ENCODE measurements at regions not wholly inside any gene's neighbourhood (a gene's known extent, or its start where the extent isn't known, plus 50 kb on each side); places are given as distances from the start of the nearest gene placed in this dataset.
"Not testable (repeated sequence)": the region's sequence is repeated elsewhere in the genome, so short reads cannot be mapped to it uniquely, and the experiment has no call there.

DNA sequence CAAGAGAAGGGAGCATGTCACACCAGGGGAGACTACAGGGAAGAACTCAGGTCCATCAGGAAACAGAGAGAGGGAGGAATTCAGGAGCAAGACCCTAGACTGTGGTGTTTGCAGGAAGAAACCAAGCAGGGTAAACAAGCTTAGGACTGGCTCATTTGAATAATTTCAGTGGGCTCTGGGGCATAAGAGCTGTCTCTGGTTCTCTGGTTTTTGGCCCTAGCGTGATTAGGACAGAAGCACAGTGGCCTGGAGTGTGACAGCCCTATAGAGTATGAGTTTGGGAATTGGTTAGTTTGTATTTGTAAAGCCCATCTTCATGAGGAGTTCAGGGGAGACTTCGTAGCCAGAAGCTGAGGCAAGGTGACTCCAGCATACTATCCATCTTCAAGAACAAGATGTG is 504.4 kb upstream of the TPTE start:
- BruUV-seq (replicated peaks); intact Hi-C loops (cut with micrococcal nuclease); H3K9ac ChIP-seq (ENCODE audit: low read length); H3K9me3 ChIP-seq (ENCODE audit: control insufficient read depth in 1 of 2, insufficient read depth in 1 of 2, low read depth in 1 of 2, low read length in 2 of 2); H3K9me2 ChIP-seq (ENCODE audit: insufficient read depth); ATAC-seq; CTCF ChIA-PET; RAD21 ChIA-PET (ENCODE audit: low non-redundant PET in 1 of 2, low total read pairs in 2 of 2, uncharacterized antibody in 2 of 2, unreplicated experiment in 2 of 2); H3K4me2 ChIP-seq (ENCODE audit: low read length); H3K4me1 ChIP-seq (ENCODE audit: control insufficient read depth in 1 of 2, insufficient read depth in 2 of 2, low read length in 2 of 2); H2AFZ ChIP-seq (ENCODE audit: low read depth, low read length, poor library complexity, severe bottlenecking); H3K27ac ChIP-seq (ENCODE audit: low read depth, low read length); H3K36me3 ChIP-seq (ENCODE audit: control insufficient read depth in 1 of 2, insufficient read depth in 2 of 2, low read length in 2 of 2); H4K20me1 ChIP-seq (ENCODE audit: insufficient read depth); H3K79me2 ChIP-seq (ENCODE audit: insufficient read depth, low read length); POLR2A ChIA-PET; H3K27me3 ChIP-seq (ENCODE audit: insufficient read depth, low read length); H3K4me3 ChIP-seq (replicated peaks in 1 of 2; ENCODE audit: low read depth in 1 of 2, low read length in 2 of 2); DNase-seq (ENCODE audit: low read depth, low spot score): not testable (repeated sequence)

DNA sequence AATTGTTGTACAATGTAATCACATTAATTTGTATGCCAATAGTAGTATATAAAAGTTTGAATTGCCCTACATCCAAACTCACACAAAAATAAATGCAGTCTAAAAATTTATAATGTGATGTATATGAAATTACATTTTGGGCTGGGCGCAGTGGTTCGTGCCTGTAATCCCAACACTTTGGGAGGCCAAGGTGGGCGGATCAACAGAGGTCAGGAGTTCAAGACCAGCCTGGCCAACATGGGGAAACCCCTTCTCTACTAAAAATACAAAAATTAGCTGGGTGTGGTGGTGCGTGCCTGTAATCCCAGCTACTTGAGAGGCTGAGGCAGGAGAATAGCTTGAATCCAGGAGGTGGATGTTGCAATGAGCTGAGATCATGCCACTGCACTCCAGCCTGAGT is 503.6 kb upstream of the TPTE start:
- intact Hi-C loops (cut with micrococcal nuclease); H3K36me3 ChIP-seq (ENCODE audit: control insufficient read depth in 1 of 2, insufficient read depth in 2 of 2, low read length in 2 of 2); POLR2A ChIA-PET; BruUV-seq (replicated peaks); DNase-seq (ENCODE audit: low read depth, low spot score); H4K20me1 ChIP-seq (ENCODE audit: insufficient read depth); H3K4me2 ChIP-seq (ENCODE audit: low read length); H3K79me2 ChIP-seq (ENCODE audit: insufficient read depth, low read length); RAD21 ChIA-PET (ENCODE audit: low non-redundant PET in 1 of 2, low total read pairs in 2 of 2, uncharacterized antibody in 2 of 2, unreplicated experiment in 2 of 2); H3K9me2 ChIP-seq (ENCODE audit: insufficient read depth); H3K27me3 ChIP-seq (ENCODE audit: insufficient read depth, low read length); CTCF ChIA-PET; H3K27ac ChIP-seq (ENCODE audit: low read depth, low read length); H3K4me1 ChIP-seq (ENCODE audit: control insufficient read depth in 1 of 2, insufficient read depth in 2 of 2, low read length in 2 of 2); H3K9me3 ChIP-seq (ENCODE audit: control insufficient read depth in 1 of 2, insufficient read depth in 1 of 2, low read depth in 1 of 2, low read length in 2 of 2); ATAC-seq; H3K4me3 ChIP-seq (replicated peaks in 1 of 2; ENCODE audit: low read depth in 1 of 2, low read length in 2 of 2); H2AFZ ChIP-seq (ENCODE audit: low read depth, low read length, poor library complexity, severe bottlenecking); H3K9ac ChIP-seq (ENCODE audit: low read length): not testable (repeated sequence)

DNA sequence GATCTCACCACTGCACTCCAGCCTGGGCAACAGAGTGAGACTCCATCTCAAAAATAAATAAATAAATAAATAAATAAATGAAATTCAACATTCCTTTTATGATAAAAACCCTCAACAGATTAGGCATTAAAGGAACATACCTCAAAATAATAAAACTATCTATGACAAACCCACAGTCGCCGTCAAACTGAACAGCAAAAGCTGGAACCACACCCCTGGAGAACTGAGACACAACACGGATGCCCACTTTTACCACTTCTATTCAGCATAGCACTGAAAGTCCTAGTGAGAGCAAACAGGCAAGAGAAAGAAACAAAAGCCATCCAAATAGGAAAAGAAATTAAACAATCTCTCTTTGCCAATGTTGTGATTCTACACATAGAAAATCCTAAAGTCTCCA is 499.9 kb upstream of the TPTE start:
- ATAC-seq; H3K9me3 ChIP-seq (ENCODE audit: control insufficient read depth in 1 of 2, insufficient read depth in 1 of 2, low read depth in 1 of 2, low read length in 2 of 2); H3K4me3 ChIP-seq (replicated peaks in 1 of 2; ENCODE audit: low read depth in 1 of 2, low read length in 2 of 2); H4K20me1 ChIP-seq (ENCODE audit: insufficient read depth); H3K9me2 ChIP-seq (ENCODE audit: insufficient read depth); POLR2A ChIA-PET; H3K9ac ChIP-seq (ENCODE audit: low read length); RAD21 ChIA-PET (ENCODE audit: low non-redundant PET in 1 of 2, low total read pairs in 2 of 2, uncharacterized antibody in 2 of 2, unreplicated experiment in 2 of 2); H3K4me1 ChIP-seq (ENCODE audit: control insufficient read depth in 1 of 2, insufficient read depth in 2 of 2, low read length in 2 of 2); CTCF ChIA-PET; H3K4me2 ChIP-seq (ENCODE audit: low read length); H2AFZ ChIP-seq (ENCODE audit: low read depth, low read length, poor library complexity, severe bottlenecking); BruUV-seq (replicated peaks); DNase-seq (ENCODE audit: low read depth, low spot score); intact Hi-C loops (cut with micrococcal nuclease); H3K27me3 ChIP-seq (ENCODE audit: insufficient read depth, low read length); H3K79me2 ChIP-seq (ENCODE audit: insufficient read depth, low read length); H3K27ac ChIP-seq (ENCODE audit: low read depth, low read length); H3K36me3 ChIP-seq (ENCODE audit: control insufficient read depth in 1 of 2, insufficient read depth in 2 of 2, low read length in 2 of 2): not testable (repeated sequence)

DNA sequence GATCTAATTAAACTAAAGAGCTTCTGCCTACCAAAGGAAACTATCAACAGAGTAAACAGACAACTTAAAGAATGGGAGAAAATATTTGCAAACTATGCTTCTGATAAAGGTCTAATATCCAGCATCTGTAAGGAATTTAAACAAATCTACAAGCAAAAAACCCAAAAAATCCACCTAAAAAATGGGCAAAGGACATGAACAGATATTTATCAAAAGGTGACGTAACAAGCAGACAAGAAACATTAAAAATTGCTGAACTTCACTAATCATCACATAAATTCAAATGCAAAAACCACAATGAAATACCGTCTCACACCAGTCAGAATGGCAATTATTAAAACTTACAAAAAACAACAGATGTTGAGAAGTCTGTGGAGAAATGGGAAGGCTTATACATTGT is 498.6 kb upstream of the TPTE start:
- ATAC-seq; CTCF ChIA-PET; H3K9me3 ChIP-seq (ENCODE audit: control insufficient read depth in 1 of 2, insufficient read depth in 1 of 2, low read depth in 1 of 2, low read length in 2 of 2); H2AFZ ChIP-seq (ENCODE audit: low read depth, low read length, poor library complexity, severe bottlenecking); H3K4me2 ChIP-seq (ENCODE audit: low read length); H3K27me3 ChIP-seq (ENCODE audit: insufficient read depth, low read length); H3K4me3 ChIP-seq (replicated peaks in 1 of 2; ENCODE audit: low read depth in 1 of 2, low read length in 2 of 2); H3K9ac ChIP-seq (ENCODE audit: low read length); H3K79me2 ChIP-seq (ENCODE audit: insufficient read depth, low read length); intact Hi-C loops (cut with micrococcal nuclease); RAD21 ChIA-PET (ENCODE audit: low non-redundant PET in 1 of 2, low total read pairs in 2 of 2, uncharacterized antibody in 2 of 2, unreplicated experiment in 2 of 2); H3K27ac ChIP-seq (ENCODE audit: low read depth, low read length); BruUV-seq (replicated peaks); DNase-seq (ENCODE audit: low read depth, low spot score); POLR2A ChIA-PET; H3K9me2 ChIP-seq (ENCODE audit: insufficient read depth); H3K4me1 ChIP-seq (ENCODE audit: control insufficient read depth in 1 of 2, insufficient read depth in 2 of 2, low read length in 2 of 2); H3K36me3 ChIP-seq (ENCODE audit: control insufficient read depth in 1 of 2, insufficient read depth in 2 of 2, low read length in 2 of 2); H4K20me1 ChIP-seq (ENCODE audit: insufficient read depth): not testable (repeated sequence)

Data from HCT116 (cell line).